Left ventricle myocardium inferior (tissue), 1 donor: ENCODE measurements at regions not wholly inside any gene's neighbourhood (a gene's known extent, or its start where the extent isn't known, plus 50 kb on each side); places are given as distances from the start of the nearest gene placed in this dataset.

ENCODE experiments used
- DNase-seq: peaks from one replicate; pipeline ENCODE4 v3.0.0-alpha.2; 2020
- H3K27ac ChIP-seq: fragments of 200-600 bp; replicated peaks from 2 replicates; pipeline ENCODE4 v1.8.0; 2021
- H3K27me3 ChIP-seq: fragments of 200-600 bp; 2 replicates; pipeline ENCODE4 v1.8.0; 2021; ENCODE audit warnings: low read depth
- H3K36me3 ChIP-seq: fragments of 200-600 bp; 2 replicates; pipeline ENCODE4 v1.8.0; 2021
- H3K4me1 ChIP-seq: fragments of 200-600 bp; 2 replicates; pipeline ENCODE4 v1.8.0; 2021
- H3K4me3 ChIP-seq: fragments of 200-600 bp; 2 replicates; pipeline ENCODE4 v1.8.0; 2021; ENCODE audit warnings: mild to moderate bottlenecking, moderate library complexity
- H3K9me3 ChIP-seq: fragments of 200-600 bp; replicated peaks from 2 replicates; pipeline ENCODE4 v1.8.0; 2021
- CTCF ChIP-seq: fragments of 200-600 bp; IDR thresholded peaks from 2 replicates; pipeline ENCODE4 v1.8.0; 2021; ENCODE audit warnings: antibody characterized with exemption, mild to moderate bottlenecking, borderline replicate concordance
- intact Hi-C: fragments of 100-400 bp; cut with micrococcal nuclease; formaldehyde crosslinking; loops from one replicate; pipeline ENCODE4 v1.11.0; 2022
- donor health status: DM: no; HTN: yes; CAD: no; lungs with severe emphysema.

- Histone ChIP-seq H3K36me3 (no peaks in the 10 kb centered on the region), H3K4me3 (no peak overlapping the region), H3K4me1 (no peaks in the 10 kb centered on the region), H3K27me3 (peaks cover 54% of the 10 kb centered on the region), H3K27ac (no peak overlapping the region), H3K9me3 (peaks cover 9% of the 10 kb centered on the region)
- intact Hi-C loops, result no loop called here
- no peak for DNase-seq
- no peak for TF ChIP-seq CTCF
Observed at GRCh38 chr14:96980835-96981234, 183.7 kb downstream of the VRK1 start.

- intact Hi-C loops, result no loop called here
- H3K4me3 ChIP-seq, result no peak overlapping the region
- TF ChIP-seq CTCF, result no peak
- no peaks in the 10 kb centered on the region for H3K4me1 ChIP-seq
- H3K9me3 ChIP-seq, result peaks cover 10% of the 10 kb centered on the region
- DNase-seq, result no peak
- H3K27ac ChIP-seq, result no peak overlapping the region
- no peaks in the 10 kb centered on the region for H3K36me3 ChIP-seq
- peaks cover 3% of the 10 kb centered on the region for H3K27me3 ChIP-seq
Observed at GRCh38 chr14:96986256-96987085, 189.3 kb downstream of the VRK1 start.

- H3K9me3 ChIP-seq, result peaks cover 10% of the 10 kb centered on the region
- H3K4me3 ChIP-seq, result no peak overlapping the region
- no peak for DNase-seq
- H3K27ac ChIP-seq, result no peak overlapping the region
- no peaks in the 10 kb centered on the region for H3K4me1 ChIP-seq
- intact Hi-C loops, result no loop called here
- no peak for TF ChIP-seq CTCF
- H3K36me3 ChIP-seq, result no peaks in the 10 kb centered on the region
- H3K27me3 ChIP-seq, result no peaks in the 10 kb centered on the region
Observed at GRCh38 chr14:96987086-96987474, 189.9 kb downstream of the VRK1 start.

- intact Hi-C loops, result no loop called here
- Histone ChIP-seq H3K36me3 (no peaks in the 10 kb centered on the region), H3K9me3 (peaks cover 10% of the 10 kb centered on the region), H3K27ac (no peak overlapping the region), H3K4me1 (no peaks in the 10 kb centered on the region), H3K27me3 (peaks cover 4% of the 10 kb centered on the region), H3K4me3 (no peak overlapping the region)
- no peak for TF ChIP-seq CTCF
- no peak for DNase-seq
Observed at GRCh38 chr14:96987771-96988170, 190.6 kb downstream of the VRK1 start.

GRCh38 chr14:96989306-96989705, 192.1 kb downstream of the VRK1 start:
- Histone ChIP-seq H3K9me3 (peaks cover 10% of the 10 kb centered on the region), H3K4me1 (no peaks in the 10 kb centered on the region), H3K4me3 (no peak overlapping the region), H3K27me3 (peaks cover 15% of the 10 kb centered on the region), H3K36me3 (no peaks in the 10 kb centered on the region), H3K27ac (no peak overlapping the region)
- no peak for TF ChIP-seq CTCF
- no peak for DNase-seq
- intact Hi-C loops, result no loop called here
